GM12872 (cell line): ENCODE measurements at regions not wholly inside any gene's neighbourhood (a gene's known extent, or its start where the extent isn't known, plus 50 kb on each side); places are given as distances from the start of the nearest gene placed in this dataset.

Source experiments
- CTCF ChIP-seq: IDR thresholded peaks from 3 replicates; pipeline ENCODE4 v1.5.1; 2011; ENCODE audit warnings: low read depth, mild to moderate bottlenecking, low read length, moderate library complexity; ENCODE audit not compliant: insufficient read depth

DNA sequence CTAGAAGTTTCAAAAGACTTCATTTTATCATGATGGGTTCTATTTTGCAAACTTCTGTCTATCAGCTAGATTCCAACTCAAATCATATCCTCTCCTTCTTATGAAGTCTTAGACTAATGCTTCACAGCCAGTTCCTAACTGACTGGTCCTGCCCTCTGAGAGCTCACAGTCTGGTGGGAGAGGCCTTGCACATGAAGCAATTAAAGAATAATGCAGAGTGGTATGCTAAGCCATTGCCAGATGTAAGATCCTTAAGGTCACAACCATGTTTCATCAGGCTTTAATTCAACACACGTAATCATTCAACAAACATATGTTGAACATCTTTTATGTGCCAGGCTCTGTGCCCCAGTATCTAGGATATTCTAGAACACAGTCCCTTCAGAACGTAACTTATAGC lies 125.8 kb upstream of the TMPO start:
- TF ChIP-seq CTCF = no peak

- peak; percentile 83 for TF ChIP-seq CTCF
Measured at GRCh38 chr12:98397323-98398105, 117.9 kb upstream of the TMPO start.

DNA sequence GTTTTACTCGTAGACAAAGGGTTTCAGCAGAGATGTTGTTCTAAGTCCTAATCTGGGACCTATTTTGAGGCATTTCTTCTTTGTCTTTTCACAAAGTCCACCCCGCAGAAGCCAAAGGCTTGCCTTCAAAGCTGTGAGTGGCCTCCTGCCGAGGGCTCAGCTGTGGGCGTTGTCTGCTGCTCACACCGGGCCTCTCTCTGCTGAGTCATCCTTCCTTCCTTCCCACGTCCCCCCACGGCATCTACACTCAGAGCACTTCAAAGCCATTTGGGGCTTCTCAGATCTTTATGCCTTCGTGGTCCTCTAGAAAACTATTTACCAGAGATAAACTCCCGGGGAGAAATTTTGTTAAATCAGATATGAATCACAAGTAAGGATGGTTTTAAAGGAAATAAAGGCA lies 115.9 kb upstream of the TMPO start:
- no peak for TF ChIP-seq CTCF

GRCh38 chr12:98401427-98401826 lies 114.0 kb upstream of the TMPO start:
- TF ChIP-seq CTCF = no peak

DNA sequence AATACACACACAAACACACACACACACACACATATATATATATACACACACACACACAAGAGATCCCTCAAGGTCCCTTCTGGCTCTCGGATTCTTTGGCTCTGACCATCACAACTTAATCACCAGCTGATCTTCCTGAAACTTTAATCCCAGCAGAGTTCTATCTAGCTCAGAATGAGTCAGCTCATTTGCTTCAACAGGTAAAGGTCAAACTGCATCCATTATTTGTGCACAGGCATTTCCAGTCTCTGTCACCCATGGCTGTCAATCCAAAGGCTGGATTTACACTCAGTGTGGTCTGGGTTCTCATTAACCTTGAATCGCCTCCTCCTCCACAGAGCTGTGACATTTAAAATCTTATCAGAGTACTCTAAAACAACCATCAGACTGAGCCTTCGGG lies 113.3 kb upstream of the TMPO start:
- no peak for TF ChIP-seq CTCF

GRCh38 chr12:98402671-98403070 lies 112.7 kb upstream of the TMPO start:
- no peak for TF ChIP-seq CTCF

DNA sequence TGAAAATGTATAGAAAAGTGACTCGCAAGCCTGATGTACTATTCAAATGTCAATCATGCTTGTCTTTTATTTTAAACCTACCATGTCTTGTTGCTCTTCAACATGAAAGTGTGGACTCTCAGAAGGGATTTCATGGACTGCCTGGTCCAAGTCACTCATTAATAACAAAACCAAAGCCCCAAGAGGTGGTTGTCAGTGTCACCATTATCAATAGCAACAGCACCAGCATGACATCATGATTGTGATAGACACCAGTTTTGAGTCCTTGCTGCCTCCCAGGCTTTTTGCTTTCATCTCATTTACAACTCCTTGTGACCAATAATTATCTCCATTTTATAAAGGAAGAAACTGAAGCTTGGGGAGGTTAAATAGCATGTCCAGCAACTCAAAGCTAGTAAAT lies 112.0 kb upstream of the TMPO start:
- no peak for TF ChIP-seq CTCF
